Right lobe of liver (tissue), 6 donors: ENCODE measurements at regions not wholly inside any gene's neighbourhood (a gene's known extent, or its start where the extent isn't known, plus 50 kb on each side); places are given as distances from the start of the nearest gene placed in this dataset.
"Not testable (repeated sequence)": the region's sequence is repeated elsewhere in the genome, so short reads cannot be mapped to it uniquely, and the experiment has no call there.

Source experiments
- ATAC-seq, 4 donors: fragments of 200-7000 bp; cut with Tn5 transposase; one replicate each; pipeline ENCODE4 v1.9.1; 2020; ENCODE audit warnings: mild to moderate bottlenecking in 4 of 4, moderate library complexity in 4 of 4
- DNase-seq, 3 donors: peaks; one replicate each; pipeline ENCODE4 v3.0.0-alpha.2; 2020
- H3K27ac ChIP-seq, 3 donors: fragments of 200-600 bp; one replicate each; pipeline ENCODE4 v1.8.0; 2022
- H3K27me3 ChIP-seq, 2 donors: fragments of 200-600 bp; one replicate each; pipeline ENCODE4 v1.8.0; 2022
- H3K36me3 ChIP-seq, 4 donors: fragments of 200-600 bp; sonication (generic) in 1 of 4; one replicate each; pipeline versions ENCODE4 v1.5.1 to v1.8.0; 2017 to 2022; ENCODE audit warnings: control low read depth in 1 of 4
- H3K4me1 ChIP-seq, 4 donors: fragments of 200-600 bp; sonication (generic) in 1 of 4; one replicate each; pipeline versions ENCODE4 v1.5.1 to v1.8.0; 2017 to 2022; ENCODE audit warnings: control low read depth in 1 of 4
- H3K4me3 ChIP-seq, 3 donors: fragments of 200-600 bp; one replicate each; pipeline ENCODE4 v1.8.0; 2022
- H3K9me3 ChIP-seq, 4 donors: fragments of 200-600 bp; sonication (generic) in 1 of 4; one replicate each; pipeline versions ENCODE4 v1.5.1 to v1.8.0; 2017 to 2022; ENCODE audit warnings: control low read depth in 1 of 4
- POLR2A ChIP-seq: fragments of 450-650 bp; IDR thresholded peaks from one replicate; pipeline ENCODE4 v1.6.1; 2017; ENCODE audit warnings: antibody characterized with exemption, mild to moderate bottlenecking
- WGBS: methylation state at CpG from one replicate; pipeline ENCODE4 v1.1.6; 2018; ENCODE audit warnings: low coverage, low lambda C conversion rate; ENCODE audit not compliant: insufficient coverage; ENCODE audit errors: missing lambda C conversion rate; 5-methylcytosine and 5-hydroxymethylcytosine counted together
- intact Hi-C, 2 donors: fragments of 100-400 bp; cut with DNase I; formaldehyde crosslinking; loops; one replicate each; pipeline versions ENCODE4 v1.11.2 to v1.14.1; 2022
- TF ChIP-seq, protein P1 (sequence below), 4 donors: fragments of 200-600 bp in 3 of 4; fragments of 450-650 bp in 1 of 4; IDR thresholded peaks; one replicate each; pipeline versions ENCODE4 v1.5.1 to v1.8.0; 2016 to 2022; ENCODE audit warnings: antibody characterized with exemption in 4 of 4, mild to moderate bottlenecking in 2 of 4
- donor health status: DM: no; HTN: yes; CAD: no.
- donor health status: DM: no; HTN: no; CAD: no.
- donor health status: DM: no; HTN: no; CAD: no.
- donor health status: DM: no; HTN: yes; CAD: no.
- donor health status: DM: no; HTN: yes; CAD: no.

DNA sequence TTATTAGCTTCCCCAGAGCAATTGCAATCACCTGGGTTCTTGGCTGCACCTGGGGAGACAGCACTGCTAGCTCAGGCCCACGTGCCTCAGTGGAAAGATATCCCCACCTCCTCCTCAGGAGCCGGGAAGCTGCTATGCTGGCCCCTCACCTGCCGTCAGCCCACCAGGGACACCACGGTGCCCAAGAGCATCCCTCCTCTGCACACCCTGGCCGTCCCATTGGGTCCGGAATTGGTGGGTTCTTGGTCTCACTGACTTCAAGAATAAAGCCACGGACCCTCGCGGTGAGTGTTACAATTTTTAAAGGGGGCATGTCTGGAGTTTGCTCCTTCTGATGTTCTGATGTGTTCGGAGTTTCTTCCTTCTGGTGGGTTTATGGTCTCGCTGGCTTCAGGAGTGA, 72.3 kb upstream of the MEF2A start:
- DNase-seq, result no peak
- intact Hi-C loops, result no loop called here
- Histone ChIP-seq H3K36me3 (no peaks in the 10 kb centered on the region), H3K4me3 (no peak overlapping the region), H3K4me1 (no peaks in the 10 kb centered on the region), H3K27ac (no peak overlapping the region), H3K9me3 (no peaks in the 10 kb centered on the region), H3K27me3 (no peaks in the 10 kb centered on the region)
- no peak for TF ChIP-seq POLR2A
- TF ChIP-seq, protein P1, sequence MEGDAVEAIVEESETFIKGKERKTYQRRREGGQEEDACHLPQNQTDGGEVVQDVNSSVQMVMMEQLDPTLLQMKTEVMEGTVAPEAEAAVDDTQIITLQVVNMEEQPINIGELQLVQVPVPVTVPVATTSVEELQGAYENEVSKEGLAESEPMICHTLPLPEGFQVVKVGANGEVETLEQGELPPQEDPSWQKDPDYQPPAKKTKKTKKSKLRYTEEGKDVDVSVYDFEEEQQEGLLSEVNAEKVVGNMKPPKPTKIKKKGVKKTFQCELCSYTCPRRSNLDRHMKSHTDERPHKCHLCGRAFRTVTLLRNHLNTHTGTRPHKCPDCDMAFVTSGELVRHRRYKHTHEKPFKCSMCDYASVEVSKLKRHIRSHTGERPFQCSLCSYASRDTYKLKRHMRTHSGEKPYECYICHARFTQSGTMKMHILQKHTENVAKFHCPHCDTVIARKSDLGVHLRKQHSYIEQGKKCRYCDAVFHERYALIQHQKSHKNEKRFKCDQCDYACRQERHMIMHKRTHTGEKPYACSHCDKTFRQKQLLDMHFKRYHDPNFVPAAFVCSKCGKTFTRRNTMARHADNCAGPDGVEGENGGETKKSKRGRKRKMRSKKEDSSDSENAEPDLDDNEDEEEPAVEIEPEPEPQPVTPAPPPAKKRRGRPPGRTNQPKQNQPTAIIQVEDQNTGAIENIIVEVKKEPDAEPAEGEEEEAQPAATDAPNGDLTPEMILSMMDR (IDR thresholded peaks at IDR 0.05), result no peak
- 91% methylated on average over 5 of the region's 11 CpGs for WGBS
- ATAC-seq, result no peak

DNA sequence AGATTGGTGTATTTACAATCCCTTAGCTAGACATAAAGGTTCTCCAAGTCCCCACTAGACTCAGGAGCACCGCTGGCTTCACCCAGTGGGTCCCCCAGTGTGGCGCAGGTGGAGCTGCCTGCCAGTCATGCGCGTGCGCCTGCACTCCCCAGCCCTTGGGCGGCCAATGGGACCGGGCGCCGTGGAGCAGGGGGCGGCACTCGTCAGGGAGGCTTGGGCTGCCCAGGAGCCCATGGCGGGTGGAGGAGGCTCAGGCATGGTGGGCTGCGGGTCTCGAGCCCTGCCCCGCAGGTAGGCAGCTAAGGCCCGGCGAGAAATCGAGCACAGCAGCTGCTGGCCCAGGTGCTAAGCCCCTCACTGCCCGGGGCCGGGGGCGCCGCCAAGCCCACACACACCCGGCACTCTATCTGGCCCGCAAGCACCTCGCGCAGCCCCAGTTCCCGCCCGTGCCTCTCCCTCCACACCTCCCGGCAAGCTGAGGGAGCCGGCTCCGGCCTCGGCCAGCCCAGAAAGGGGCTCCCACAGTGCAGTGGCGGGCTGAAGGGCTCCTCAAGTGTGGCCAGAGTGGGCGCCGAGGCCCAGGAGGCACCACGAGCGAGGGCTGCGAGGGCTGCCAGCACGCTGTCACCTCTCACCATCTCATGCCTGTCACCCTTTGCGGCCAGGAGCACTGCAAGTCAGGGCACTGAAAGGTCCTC, 71.1 kb upstream of the MEF2A start:
- H3K36me3 ChIP-seq, H3K4me1 ChIP-seq, ATAC-seq, H3K27me3 ChIP-seq, H3K9me3 ChIP-seq, intact Hi-C loops, H3K27ac ChIP-seq, H3K4me3 ChIP-seq, DNase-seq: not testable (repeated sequence)
- 91% methylated on average over 8 of the region's 40 CpGs for WGBS

DNA sequence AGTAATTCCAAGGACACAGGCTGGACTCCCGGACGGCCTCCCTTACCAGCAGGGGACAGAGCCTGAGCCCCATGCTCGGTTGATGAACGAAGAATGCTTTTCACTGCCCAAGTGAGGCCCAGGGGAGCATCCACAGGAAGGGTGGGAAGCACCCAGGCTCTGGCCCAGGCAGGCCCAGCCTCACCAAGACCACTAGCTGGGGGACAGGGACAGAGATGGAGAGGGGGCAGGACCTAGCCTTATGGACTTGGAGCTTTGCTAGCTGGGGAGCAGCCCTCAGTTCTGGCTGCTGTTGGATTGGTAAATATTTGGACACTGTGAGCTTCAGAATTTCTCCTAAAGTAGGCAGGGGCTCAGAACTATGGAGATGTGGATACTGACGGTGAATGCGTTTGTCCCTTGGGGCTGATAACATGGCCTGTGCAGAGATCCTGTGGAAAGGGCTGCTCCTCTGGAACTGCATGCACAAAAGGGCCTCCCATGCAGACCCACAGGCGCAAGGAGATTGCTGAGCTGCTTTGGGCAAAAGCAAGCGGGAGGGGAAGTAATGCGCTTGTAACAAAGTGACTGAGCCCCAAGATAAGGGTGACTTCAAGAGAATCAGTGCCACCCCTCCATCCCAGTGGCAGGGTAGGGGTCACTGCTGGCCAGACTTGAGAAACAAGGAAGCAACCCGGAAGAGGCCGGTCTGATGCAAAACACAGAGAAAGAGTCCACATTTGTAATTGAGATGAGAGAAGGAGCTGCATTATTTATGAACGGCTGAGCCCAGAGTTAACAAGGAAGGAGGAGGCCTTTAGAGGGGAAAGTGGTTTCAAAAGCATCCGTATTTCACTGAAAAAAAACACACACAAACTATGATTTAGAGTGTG, 70.1 kb upstream of the MEF2A start:
- H3K4me1 ChIP-seq, result no peaks in the 10 kb centered on the region
- WGBS, result 29% methylated on average over 7 of the region's 13 CpGs
- TF ChIP-seq, protein P1 (IDR thresholded peaks at IDR 0.05), result no peak
- TF ChIP-seq POLR2A, result no peak
- H3K9me3 ChIP-seq, result no peaks in the 10 kb centered on the region
- H3K4me3 ChIP-seq, result no peak overlapping the region
- no peaks in the 10 kb centered on the region for H3K27me3 ChIP-seq
- intact Hi-C loops, result no loop called here
- no peaks in the 10 kb centered on the region for H3K36me3 ChIP-seq
- H3K27ac ChIP-seq, result no peak overlapping the region
- DNase-seq, result no peak
- ATAC-seq, result peak; percentile 12 to 56 (median 34)

GRCh38 chr15:99496302-99496629, 69.5 kb upstream of the MEF2A start:
- no peak overlapping the region for H3K4me3 ChIP-seq
- no peaks in the 10 kb centered on the region for H3K36me3 ChIP-seq
- no peaks in the 10 kb centered on the region for H3K4me1 ChIP-seq
- ATAC-seq (peak in 2 of 4 donors; percentile 11 to 14), DNase-seq (no peak)
- intact Hi-C loops, result no loop called here
- TF ChIP-seq POLR2A, result no peak
- TF ChIP-seq, protein P1 (IDR thresholded peaks at IDR 0.05), result no peak
- no peaks in the 10 kb centered on the region for H3K9me3 ChIP-seq
- 58% methylated on average over 7 of the region's 9 CpGs for WGBS
- H3K27ac ChIP-seq, result no peak overlapping the region
- H3K27me3 ChIP-seq, result no peaks in the 10 kb centered on the region

- ATAC-seq, result no peak
- intact Hi-C loops, result no loop called here
Observed at GRCh38 chr15:99502182-99502581, 63.6 kb upstream of the MEF2A start.

More at GRCh38 chr15:99502182-99502581, 63.6 kb upstream of the MEF2A start:
- Histone ChIP-seq H3K36me3 (no peaks in the 10 kb centered on the region), H3K27me3 (no peaks in the 10 kb centered on the region), H3K27ac (no peak overlapping the region), H3K4me3 (no peak overlapping the region), H3K9me3 (no peaks in the 10 kb centered on the region), H3K4me1 (no peaks in the 10 kb centered on the region)
- 53% methylated on average over 2 of the region's 4 CpGs for WGBS
- TF ChIP-seq, protein P1 (IDR thresholded peaks at IDR 0.05), result no peak
- TF ChIP-seq POLR2A, result no peak
- no peak for DNase-seq
